Liver (tissue), 8 donors: ENCODE measurements at regions not wholly inside any gene's neighbourhood (a gene's known extent, or its start where the extent isn't known, plus 50 kb on each side); places are given as distances from the start of the nearest gene placed in this dataset.

Experiments used
- DNase-seq: peaks from one replicate; pipeline ENCODE4 v3.0.0-alpha.2; 2017; ENCODE audit warnings: low spot score
- H3K27ac ChIP-seq, 2 donors: one replicate each; pipeline ENCODE4 v1.7.0; 2013; ENCODE audit warnings: inconsistent platforms in 2 of 2, low read length in 2 of 2, control low read depth in 1 of 2, low read depth in 1 of 2, mild to moderate bottlenecking in 1 of 2
- H3K27me3 ChIP-seq, 4 donors: one replicate each; pipeline versions ENCODE4 v1.6.1 to v1.7.0; 2013; ENCODE audit warnings: low read length in 3 of 4, inconsistent platforms in 1 of 4, mild to moderate bottlenecking in 1 of 4, moderate library complexity in 1 of 4; ENCODE audit not compliant: control insufficient read depth in 4 of 4, insufficient read depth in 4 of 4
- H3K36me3 ChIP-seq, 4 donors: one replicate each; pipeline versions ENCODE4 v1.6.1 to v1.7.0; 2013; ENCODE audit warnings: low read length in 3 of 4, mild to moderate bottlenecking in 3 of 4, low read depth in 1 of 4, moderate library complexity in 1 of 4; ENCODE audit not compliant: control insufficient read depth in 4 of 4, insufficient read depth in 3 of 4
- H3K4me1 ChIP-seq, 4 donors: one replicate each; pipeline versions ENCODE4 v1.6.1 to v1.7.0; 2013; ENCODE audit warnings: low read length in 3 of 4, mild to moderate bottlenecking in 3 of 4, moderate library complexity in 1 of 4; ENCODE audit not compliant: control insufficient read depth in 4 of 4, insufficient read depth in 4 of 4
- H3K4me3 ChIP-seq, 3 donors: one replicate each; pipeline versions ENCODE4 v1.6.1 to v1.7.0; 2013; ENCODE audit warnings: low read length in 3 of 3, control low read depth in 1 of 3, low read depth in 1 of 3, mild to moderate bottlenecking in 1 of 3
- H3K9ac ChIP-seq, 2 donors: one replicate each; pipeline ENCODE4 v1.7.0; 2013; ENCODE audit warnings: low read length in 2 of 2, mild to moderate bottlenecking in 2 of 2, moderate library complexity in 2 of 2, control low read depth in 1 of 2, low read depth in 1 of 2
- H3K9me3 ChIP-seq, 4 donors: one replicate each; pipeline versions ENCODE4 v1.6.1 to v1.7.0; 2013; ENCODE audit warnings: low read length in 3 of 4; ENCODE audit not compliant: control insufficient read depth in 4 of 4
- ATF3 ChIP-seq: IDR thresholded peaks from 2 replicates; pipeline ENCODE4 v1.6.1; 2016; ENCODE audit warnings: antibody characterized with exemption
- CTCF ChIP-seq: fragments of 150-350 bp; IDR thresholded peaks from 2 replicates; pipeline ENCODE4 v1.5.1; 2017; ENCODE audit warnings: improper control_type of control experiment, low read depth, low read length; ENCODE audit not compliant: missing input control
- EGR1 ChIP-seq, 2 donors: IDR thresholded peaks; 2 replicates each; pipeline ENCODE4 v1.6.1; 2016 to 2018; ENCODE audit warnings: antibody characterized with exemption in 2 of 2, low read depth in 2 of 2
- FOXA1 ChIP-seq: IDR thresholded peaks from 2 replicates; pipeline ENCODE4 v1.6.1; 2016; ENCODE audit warnings: antibody characterized with exemption
- FOXA2 ChIP-seq: IDR thresholded peaks from 2 replicates; pipeline ENCODE4 v1.6.1; 2016; ENCODE audit warnings: antibody characterized with exemption
- GABPA ChIP-seq, 2 donors: IDR thresholded peaks in 1 of 2; conservative IDR thresholded peaks in 1 of 2; 2 replicates each; pipeline ENCODE4 v1.6.1; 2016; ENCODE audit warnings: antibody characterized with exemption in 2 of 2, mild to moderate bottlenecking in 1 of 2, moderate library complexity in 1 of 2
- HNF4A ChIP-seq, 2 donors: conservative IDR thresholded peaks; 2 replicates each; pipeline ENCODE4 v1.6.1; 2016; ENCODE audit warnings: antibody characterized with exemption in 2 of 2, mild to moderate bottlenecking in 2 of 2
- HNF4G ChIP-seq: IDR thresholded peaks from 2 replicates; pipeline ENCODE4 v1.6.1; 2016; ENCODE audit warnings: antibody characterized with exemption
- JUND ChIP-seq, 2 donors: IDR thresholded peaks; 2 replicates each; pipeline ENCODE4 v1.6.1; 2016; ENCODE audit warnings: antibody characterized with exemption in 2 of 2
- MAX ChIP-seq: IDR thresholded peaks from 2 replicates; pipeline ENCODE4 v1.6.1; 2016; ENCODE audit warnings: antibody characterized with exemption
- NR2F2 ChIP-seq: IDR thresholded peaks from 2 replicates; pipeline ENCODE4 v1.6.1; 2016; ENCODE audit warnings: antibody characterized with exemption
- RAD21 ChIP-seq, 2 donors: IDR thresholded peaks; 2 replicates each; pipeline ENCODE4 v1.6.1; 2016; ENCODE audit warnings: antibody characterized with exemption in 2 of 2, mild to moderate bottlenecking in 2 of 2
- REST ChIP-seq: IDR thresholded peaks from 2 replicates; pipeline ENCODE4 v1.6.1; 2016; ENCODE audit warnings: antibody characterized with exemption, mild to moderate bottlenecking
- RXRA ChIP-seq, 2 donors: IDR thresholded peaks; 2 replicates each; pipeline ENCODE4 v1.6.1; 2017 to 2018; ENCODE audit warnings: antibody characterized with exemption in 2 of 2, mild to moderate bottlenecking in 1 of 2
- SP1 ChIP-seq: IDR thresholded peaks from 2 replicates; pipeline ENCODE4 v1.6.1; 2018; ENCODE audit warnings: antibody characterized with exemption, mild to moderate bottlenecking
- TAF1 ChIP-seq: conservative IDR thresholded peaks from 2 replicates; pipeline ENCODE4 v1.6.1; 2016; ENCODE audit warnings: antibody characterized with exemption, mild to moderate bottlenecking
- YY1 ChIP-seq: IDR thresholded peaks from 2 replicates; pipeline ENCODE4 v1.6.1; 2016; ENCODE audit warnings: antibody characterized with exemption, mild to moderate bottlenecking
- ZBTB33 ChIP-seq: IDR thresholded peaks from 2 replicates; pipeline ENCODE4 v1.6.1; 2016; ENCODE audit warnings: antibody characterized with exemption
- WGBS: extraction: QIAGEN DNeasy Blood & Tissue Kit; methylation state at CpG from one replicate; pipeline ENCODE4 v1.1.7; 2013; 5-methylcytosine and 5-hydroxymethylcytosine counted together
- donor health status: healthy.
- donor health status: healthy.
- donor health status: healthy.
- donor health status: healthy.
- donor health status: healthy.

- DNase-seq, result peak; percentile 34
Measured at GRCh38 chr20:16821211-16822089, 73.3 kb downstream of the OTOR start.

GRCh38 chr20:16824664-16825063 lies 76.5 kb downstream of the OTOR start:
- Histone ChIP-seq H3K36me3 (no peaks in the 10 kb centered on the region), H3K4me3 (no peak overlapping the region), H3K27me3 (no peaks in the 10 kb centered on the region), H3K27ac (no peak overlapping the region), H3K9me3 (peaks cover 0 to 2% (median 0%) of the 10 kb centered on the region in 4 donors), H3K9ac (no peak overlapping the region), H3K4me1 (no peaks in the 10 kb centered on the region)
- TF ChIP-seq ATF3 (no peak), JUND (IDR thresholded peaks at IDR 0.05) (no peak), NR2F2 (no peak), HNF4G (no peak), YY1 (no peak), TAF1 (no peak), MAX (no peak), FOXA2 (no peak), ZBTB33 (no peak), HNF4A (conservative IDR thresholded peaks at IDR 0.05) (no peak), RAD21 (IDR thresholded peaks at IDR 0.05) (no peak), FOXA1 (no peak), RXRA (IDR thresholded peaks at IDR 0.05) (no peak), REST (no peak), GABPA (IDR thresholded peaks at IDR 0.05 in 1 of 2, conservative IDR thresholded peaks at IDR 0.05 in 1 of 2) (no peak), EGR1 (IDR thresholded peaks at IDR 0.05; ENCODE audit: low read depth in 2 of 2) (no peak), CTCF (no peak), SP1 (no peak)
- no peak for DNase-seq
- 36% methylated on average over 1 of the region's 1 CpG for WGBS

More at GRCh38 chr20:16821211-16822089, 73.3 kb downstream of the OTOR start:
- H3K4me3 ChIP-seq, result no peak overlapping the region
- H3K36me3 ChIP-seq, result no peaks in the 10 kb centered on the region
- no peaks in the 10 kb centered on the region for H3K4me1 ChIP-seq
- WGBS, result 41% methylated on average over 10 of the region's 10 CpGs
- H3K27me3 ChIP-seq, result peaks cover 0 to 2% (median 0%) of the 10 kb centered on the region in 4 donors
- H3K27ac ChIP-seq, result no peak overlapping the region
- no peak overlapping the region for H3K9ac ChIP-seq
- H3K9me3 ChIP-seq, result peaks cover 0 to 2% (median 0%) of the 10 kb centered on the region in 4 donors
- peak; percentile 72 to 76 for TF ChIP-seq RAD21 (IDR thresholded peaks at IDR 0.05)
- TF ChIP-seq FOXA1, result no peak
- peak; percentile 65 for TF ChIP-seq YY1
- peak; percentile 89 for TF ChIP-seq CTCF
